ENCODE measurements at regions not wholly inside any gene's neighbourhood (a gene's known extent, or its start where the extent isn't known, plus 50 kb on each side); places are given as distances from the start of the nearest gene placed in this dataset.

- DNase-seq (ENCODE audit: low spot score), result no peak
- no peak for TF ChIP-seq CTCF (IDR thresholded peaks at IDR 0.05; ENCODE audit: extremely low read depth, missing control alignments)
These were observed 101.1 kb downstream of the TMA16 start for GRCh38 chr4:163595580-163595979.

GRCh38 chr4:163598028-163598427 is 103.5 kb downstream of the TMA16 start:
- DNase-seq (ENCODE audit: low spot score), result no peak
- TF ChIP-seq CTCF (IDR thresholded peaks at IDR 0.05; ENCODE audit: extremely low read depth, missing control alignments), result no peak

GRCh38 chr4:163598489-163598888 is 104.0 kb downstream of the TMA16 start:
- no peak for TF ChIP-seq CTCF (IDR thresholded peaks at IDR 0.05; ENCODE audit: extremely low read depth, missing control alignments)
- DNase-seq (ENCODE audit: low spot score), result no peak

- DNase-seq (ENCODE audit: low spot score), result no peak
- no peak for TF ChIP-seq CTCF (IDR thresholded peaks at IDR 0.05; ENCODE audit: extremely low read depth, missing control alignments)
These were observed 106.2 kb downstream of the TMA16 start for GRCh38 chr4:163600727-163601126.

- no peak for TF ChIP-seq CTCF (IDR thresholded peaks at IDR 0.05; ENCODE audit: extremely low read depth, missing control alignments)
- DNase-seq (ENCODE audit: low spot score), result no peak
These were observed 108.8 kb downstream of the TMA16 start for GRCh38 chr4:163603257-163603656.

- no peak for DNase-seq (ENCODE audit: low spot score)
- no peak for TF ChIP-seq CTCF (IDR thresholded peaks at IDR 0.05; ENCODE audit: extremely low read depth, missing control alignments)
These were observed 112.6 kb downstream of the TMA16 start for GRCh38 chr4:163606896-163607691.

GRCh38 chr4:163609019-163609418 is 114.5 kb downstream of the TMA16 start:
- no peak for TF ChIP-seq CTCF (IDR thresholded peaks at IDR 0.05; ENCODE audit: extremely low read depth, missing control alignments)
- DNase-seq (ENCODE audit: low spot score), result no peak
